Parathyroid adenoma (tissue), 2 donors: ENCODE measurements at regions not wholly inside any gene's neighbourhood (a gene's known extent, or its start where the extent isn't known, plus 50 kb on each side); places are given as distances from the start of the nearest gene placed in this dataset.

Experiments used
- H2AFZ ChIP-seq: fragments of 300-600 bp; sonication (generic); one replicate; pipeline ENCODE4 v1.7.0; 2017; ENCODE audit warnings: antibody characterized with exemption, mild to moderate bottlenecking
- H3K27ac ChIP-seq: fragments of 300-600 bp; sonication (generic); one replicate; pipeline ENCODE4 v1.7.0; 2017
- H3K27me3 ChIP-seq: fragments of 300-600 bp; sonication (generic); one replicate; pipeline ENCODE4 v1.7.0; 2017; ENCODE audit warnings: low read length; ENCODE audit not compliant: control insufficient read depth, insufficient read depth
- H3K36me3 ChIP-seq: fragments of 300-600 bp; sonication (generic); one replicate; pipeline ENCODE4 v1.7.0; 2017; ENCODE audit warnings: low read length; ENCODE audit not compliant: control insufficient read depth, insufficient read depth
- H3K4me1 ChIP-seq: fragments of 300-600 bp; sonication (generic); one replicate; pipeline ENCODE4 v1.7.0; 2017; ENCODE audit warnings: control low read depth
- H3K4me2 ChIP-seq: fragments of 300-600 bp; sonication (generic); one replicate; pipeline ENCODE4 v1.7.0; 2017; ENCODE audit warnings: low read length
- H3K4me3 ChIP-seq: fragments of 300-600 bp; sonication (generic); one replicate; pipeline ENCODE4 v1.7.0; 2017; ENCODE audit warnings: low read depth, low read length
- H3K79me2 ChIP-seq: fragments of 300-600 bp; sonication (generic); one replicate; pipeline ENCODE4 v1.7.0; 2017; ENCODE audit warnings: control low read depth
- H3K9ac ChIP-seq: fragments of 300-600 bp; sonication (generic); one replicate; pipeline ENCODE4 v1.7.0; 2017; ENCODE audit warnings: mild to moderate bottlenecking
- H3K9me3 ChIP-seq: fragments of 300-600 bp; sonication (generic); one replicate; pipeline ENCODE4 v1.7.0; 2017; ENCODE audit warnings: low read length; ENCODE audit not compliant: control insufficient read depth
- CTCF ChIP-seq: fragments of 300-600 bp; sonication (generic); IDR thresholded peaks from one replicate; pipeline ENCODE4 v1.7.0; 2017; ENCODE audit warnings: antibody characterized with exemption, mild to moderate bottlenecking
- donor health status: primary hyperparathyroidism.

DNA sequence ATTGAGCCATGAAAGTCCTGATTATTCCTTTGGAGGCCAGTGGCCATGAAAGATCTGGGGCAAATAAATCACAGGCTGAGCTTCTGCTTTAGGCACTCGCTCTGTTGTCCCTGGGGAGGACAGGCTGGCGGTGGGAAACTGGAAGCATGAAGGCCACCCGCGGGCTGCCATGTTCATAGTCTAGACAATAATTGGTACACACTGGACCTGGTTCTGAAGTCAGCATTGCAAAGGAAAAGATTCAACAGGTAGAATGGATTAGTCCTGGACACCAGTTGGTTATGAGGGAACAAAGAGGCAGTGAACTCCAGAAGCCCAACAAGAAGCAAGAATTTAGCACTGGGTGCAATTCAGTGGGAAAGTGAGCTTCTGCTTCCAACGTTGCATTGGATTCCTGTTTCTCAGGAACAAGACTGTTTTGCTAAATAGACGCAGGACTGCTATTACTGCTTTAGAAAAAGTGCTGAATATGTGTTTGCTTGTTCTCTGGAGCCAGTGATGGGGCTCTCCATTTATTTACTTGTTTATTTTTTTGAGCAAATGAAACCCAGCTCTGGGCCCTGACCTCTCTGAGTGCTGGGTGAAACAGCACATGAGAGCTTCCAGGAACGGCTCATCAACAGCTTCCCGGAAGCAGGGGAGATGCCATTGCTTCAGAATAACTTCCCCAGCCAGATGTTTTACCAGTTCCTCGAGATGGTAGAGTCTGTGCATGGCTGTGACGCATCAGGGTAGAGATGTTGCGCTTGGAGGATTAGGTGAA is 336.4 kb downstream of the ZNF536 start:
- Histone ChIP-seq H3K4me2 (no peak overlapping the region), H3K27ac (no peak overlapping the region), H3K4me3 (no peak overlapping the region), H2AFZ (no peak overlapping the region), H3K36me3 (no peaks in the 10 kb centered on the region), H3K9me3 (no peaks in the 10 kb centered on the region), H3K79me2 (no peaks in the 10 kb centered on the region), H3K9ac (no peak overlapping the region), H3K27me3 (no peaks in the 10 kb centered on the region), H3K4me1 (no peaks in the 10 kb centered on the region)
- no peak for TF ChIP-seq CTCF

DNA sequence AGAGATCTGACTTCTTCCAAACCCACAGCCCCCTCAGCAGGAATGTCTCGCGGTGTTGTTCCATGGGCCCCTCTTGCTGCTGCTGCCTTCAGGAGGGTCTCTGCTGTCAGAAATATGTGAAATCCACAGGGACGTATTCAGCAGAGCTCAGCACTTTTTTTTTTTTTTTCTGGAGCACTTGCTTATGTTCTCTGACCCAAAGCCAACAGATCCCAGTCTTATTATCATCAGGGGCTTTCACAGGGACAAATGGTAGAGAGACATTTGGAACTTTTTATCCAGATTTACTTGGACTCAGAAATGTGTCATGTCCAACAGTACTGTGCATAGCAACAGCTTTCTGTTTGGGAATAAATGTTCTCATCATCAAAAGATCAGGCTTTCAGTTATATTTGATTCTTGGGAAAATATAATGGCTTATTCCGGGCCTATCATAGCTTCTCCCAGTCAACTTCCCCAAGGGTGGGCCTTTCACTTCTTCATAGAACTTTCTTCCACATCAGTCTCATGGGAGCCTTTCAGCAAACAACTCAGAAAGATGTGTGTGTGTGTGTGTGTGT is 332.7 kb downstream of the ZNF536 start:
- Histone ChIP-seq H3K27me3 (no peaks in the 10 kb centered on the region), H3K4me3 (no peak overlapping the region), H3K4me2 (no peak overlapping the region), H3K9ac (no peak overlapping the region), H2AFZ (no peak overlapping the region), H3K79me2 (no peaks in the 10 kb centered on the region), H3K36me3 (no peaks in the 10 kb centered on the region), H3K9me3 (no peaks in the 10 kb centered on the region), H3K4me1 (no peaks in the 10 kb centered on the region), H3K27ac (no peak overlapping the region)
- TF ChIP-seq CTCF, result no peak

DNA sequence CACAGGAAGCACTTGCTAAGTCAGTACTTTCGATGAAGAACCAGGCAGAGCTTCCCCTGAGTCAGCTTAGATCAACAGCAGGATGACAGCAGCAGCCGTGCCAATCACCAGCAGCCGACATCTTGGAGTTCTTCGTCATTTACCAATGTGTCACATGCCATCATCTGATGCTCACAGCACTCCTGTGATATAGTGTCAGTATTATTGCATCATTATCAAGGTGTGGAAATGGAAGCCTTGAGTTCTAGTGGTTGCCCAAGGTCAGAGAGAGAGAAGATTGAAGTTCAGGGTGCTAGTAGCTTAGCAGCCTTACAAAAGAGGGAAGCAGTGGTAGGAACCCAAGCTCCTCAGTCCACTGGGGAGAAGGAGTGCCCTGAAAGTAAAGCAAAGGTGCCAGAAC is 331.5 kb downstream of the ZNF536 start:
- no peaks in the 10 kb centered on the region for H3K4me1 ChIP-seq
- H3K4me3 ChIP-seq, result no peak overlapping the region
- no peaks in the 10 kb centered on the region for H3K27me3 ChIP-seq
- no peaks in the 10 kb centered on the region for H3K9me3 ChIP-seq
- no peak for TF ChIP-seq CTCF
- H3K36me3 ChIP-seq, result no peaks in the 10 kb centered on the region
- no peak overlapping the region for H3K9ac ChIP-seq
- no peak overlapping the region for H3K4me2 ChIP-seq
- no peaks in the 10 kb centered on the region for H3K79me2 ChIP-seq
- H3K27ac ChIP-seq, result no peak overlapping the region
- no peak overlapping the region for H2AFZ ChIP-seq

GRCh38 chr19:30701178-30701577 is 329.0 kb downstream of the ZNF536 start:
- no peak overlapping the region for H3K27ac ChIP-seq
- no peak overlapping the region for H3K4me3 ChIP-seq
- no peaks in the 10 kb centered on the region for H3K27me3 ChIP-seq
- H3K9ac ChIP-seq, result no peak overlapping the region
- no peaks in the 10 kb centered on the region for H3K79me2 ChIP-seq
- H3K36me3 ChIP-seq, result no peaks in the 10 kb centered on the region
- no peaks in the 10 kb centered on the region for H3K9me3 ChIP-seq
- no peaks in the 10 kb centered on the region for H3K4me1 ChIP-seq
- H3K4me2 ChIP-seq, result no peak overlapping the region
- TF ChIP-seq CTCF, result no peak
- no peak overlapping the region for H2AFZ ChIP-seq

- TF ChIP-seq CTCF, result no peak
- Histone ChIP-seq H3K4me3 (no peak overlapping the region), H3K27me3 (no peaks in the 10 kb centered on the region), H3K36me3 (no peaks in the 10 kb centered on the region), H3K27ac (no peak overlapping the region), H3K4me1 (no peaks in the 10 kb centered on the region), H3K9me3 (no peaks in the 10 kb centered on the region), H2AFZ (no peak overlapping the region), H3K9ac (no peak overlapping the region), H3K79me2 (no peaks in the 10 kb centered on the region), H3K4me2 (no peak overlapping the region)
Measured at GRCh38 chr19:30699871-30700280, 327.7 kb downstream of the ZNF536 start.
